ENCODE measurements at regions not wholly inside any gene's neighbourhood (a gene's known extent, or its start where the extent isn't known, plus 50 kb on each side); places are given as distances from the start of the nearest gene placed in this dataset.

DNA sequence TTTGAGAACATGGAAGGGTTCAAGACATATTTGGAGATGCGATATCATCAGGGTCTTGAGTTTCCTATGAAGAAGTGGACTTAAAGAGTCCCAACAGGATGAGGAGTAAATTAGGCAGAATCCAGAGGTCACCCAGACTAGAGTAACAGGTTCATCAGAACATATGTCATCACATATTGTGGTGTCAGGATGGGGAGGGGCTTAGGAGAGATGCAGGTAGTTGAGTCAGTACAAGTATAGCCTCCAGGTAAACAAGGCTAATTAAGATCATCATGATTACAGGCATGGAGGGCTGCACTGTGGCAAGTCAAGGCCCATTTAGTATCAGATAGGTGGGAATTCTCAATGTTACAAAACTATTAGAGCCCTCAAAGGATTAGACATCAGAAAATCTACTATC lies 90.1 kb upstream of the PAK5 start:
- no peak for ATAC-seq

DNA sequence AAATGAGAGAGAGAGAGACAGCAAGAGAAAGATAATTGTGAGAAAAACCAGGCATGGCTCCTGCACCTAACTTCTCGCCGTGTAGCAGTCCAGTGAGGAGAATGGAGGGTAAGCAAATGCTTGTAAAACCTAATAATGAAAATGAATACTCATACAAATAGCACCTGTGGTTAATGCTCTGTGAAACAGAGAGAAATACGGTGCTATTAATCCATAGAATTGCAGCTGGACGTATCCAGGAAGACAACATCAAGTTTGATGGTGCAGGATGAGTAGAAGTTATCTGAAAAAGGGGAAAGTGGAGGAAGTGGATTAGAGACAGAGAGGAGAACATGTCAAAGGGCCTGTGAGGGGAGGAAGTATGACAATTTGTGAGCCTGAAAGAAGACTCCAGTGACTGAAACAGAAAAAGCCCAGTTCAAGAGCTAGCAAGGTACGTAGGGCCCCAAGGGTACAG lies 89.4 kb upstream of the PAK5 start:
- Histone ChIP-seq H3K36me3 (no peaks in the 10 kb centered on the region), H3K4me1 (no peaks in the 10 kb centered on the region), H3K27me3 (peaks cover 0 to 5% (median 0%) of the 10 kb centered on the region in 7 donors), H3K27ac (no peak overlapping the region), H3K4me3 (no peak overlapping the region), H3K9me3 (no peaks in the 10 kb centered on the region)
- TF ChIP-seq, protein P1, sequence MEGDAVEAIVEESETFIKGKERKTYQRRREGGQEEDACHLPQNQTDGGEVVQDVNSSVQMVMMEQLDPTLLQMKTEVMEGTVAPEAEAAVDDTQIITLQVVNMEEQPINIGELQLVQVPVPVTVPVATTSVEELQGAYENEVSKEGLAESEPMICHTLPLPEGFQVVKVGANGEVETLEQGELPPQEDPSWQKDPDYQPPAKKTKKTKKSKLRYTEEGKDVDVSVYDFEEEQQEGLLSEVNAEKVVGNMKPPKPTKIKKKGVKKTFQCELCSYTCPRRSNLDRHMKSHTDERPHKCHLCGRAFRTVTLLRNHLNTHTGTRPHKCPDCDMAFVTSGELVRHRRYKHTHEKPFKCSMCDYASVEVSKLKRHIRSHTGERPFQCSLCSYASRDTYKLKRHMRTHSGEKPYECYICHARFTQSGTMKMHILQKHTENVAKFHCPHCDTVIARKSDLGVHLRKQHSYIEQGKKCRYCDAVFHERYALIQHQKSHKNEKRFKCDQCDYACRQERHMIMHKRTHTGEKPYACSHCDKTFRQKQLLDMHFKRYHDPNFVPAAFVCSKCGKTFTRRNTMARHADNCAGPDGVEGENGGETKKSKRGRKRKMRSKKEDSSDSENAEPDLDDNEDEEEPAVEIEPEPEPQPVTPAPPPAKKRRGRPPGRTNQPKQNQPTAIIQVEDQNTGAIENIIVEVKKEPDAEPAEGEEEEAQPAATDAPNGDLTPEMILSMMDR (IDR thresholded peaks at IDR 0.05) = no peak
- ATAC-seq = no peak
- no peak for DNase-seq
- intact Hi-C loops (cut with DNase I) = no loop called here
- WGBS, 2 donors = 38 to 39% methylated on average over 5 of the region's 5 CpGs

More for the DNA sequence above, 90.1 kb upstream of the PAK5 start:
- Histone ChIP-seq H3K27ac (no peak overlapping the region), H3K4me1 (no peaks in the 10 kb centered on the region), H3K36me3 (no peaks in the 10 kb centered on the region), H3K4me3 (no peak overlapping the region), H3K27me3 (peaks cover 0 to 5% (median 0%) of the 10 kb centered on the region in 7 donors), H3K9me3 (no peaks in the 10 kb centered on the region)
- WGBS, 2 donors = 89 to 100% methylated on average over 1 of the region's 1 CpG
- TF ChIP-seq, protein P1 (IDR thresholded peaks at IDR 0.05) = no peak
- intact Hi-C loops (cut with DNase I) = no loop called here
- no peak for DNase-seq

DNA sequence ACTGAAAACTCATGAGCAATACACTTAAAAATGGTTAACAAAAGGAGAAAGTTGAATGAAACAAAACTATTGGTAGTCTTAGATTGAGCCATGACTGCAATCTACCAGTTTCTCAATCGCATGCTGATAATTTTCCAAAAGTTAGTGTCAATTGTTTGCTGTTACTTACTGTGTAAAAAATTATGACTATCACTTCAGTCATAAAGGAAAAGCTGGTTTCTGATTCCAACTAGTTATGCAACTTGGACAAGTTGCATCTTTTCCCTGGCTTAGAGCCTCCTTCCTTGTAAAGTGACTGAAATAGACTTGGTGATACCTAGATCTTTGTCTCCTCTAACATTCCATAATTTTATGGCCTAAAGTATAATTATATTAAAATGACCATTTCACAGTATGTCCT lies 88.3 kb upstream of the PAK5 start:
- ATAC-seq (peak in 1 of 8 donors; percentile 35), DNase-seq (no peak)
- intact Hi-C loops (cut with DNase I) = no loop called here
- 65 to 79% methylated on average over 1 of the region's 1 CpG for WGBS, 2 donors
- H3K9me3 ChIP-seq = no peaks in the 10 kb centered on the region
- H3K4me3 ChIP-seq = no peak overlapping the region
- peaks cover 0 to 5% (median 0%) of the 10 kb centered on the region in 7 donors for H3K27me3 ChIP-seq
- no peak overlapping the region for H3K27ac ChIP-seq
- TF ChIP-seq, protein P1 (IDR thresholded peaks at IDR 0.05) = no peak
- no peaks in the 10 kb centered on the region for H3K4me1 ChIP-seq
- no peaks in the 10 kb centered on the region for H3K36me3 ChIP-seq

DNA sequence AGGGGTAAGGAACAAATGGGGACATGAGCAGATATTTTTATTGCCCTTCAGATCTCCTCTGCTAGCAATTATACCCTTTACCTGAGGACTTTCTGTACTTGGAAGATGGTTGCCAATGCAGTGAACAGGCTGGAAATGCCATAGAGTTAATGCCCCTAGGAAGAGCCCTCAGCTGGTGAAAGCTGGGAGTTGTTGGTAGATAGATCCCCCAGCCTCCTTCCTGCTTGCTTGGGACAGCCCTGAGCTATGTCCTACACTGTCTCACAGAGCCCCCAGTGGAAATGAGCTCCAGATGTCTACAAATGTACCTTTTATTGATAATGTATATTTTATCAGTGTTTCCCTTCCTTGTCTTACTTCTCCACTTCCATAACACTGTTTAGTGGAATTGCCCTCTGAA lies 87.6 kb upstream of the PAK5 start:
- Histone ChIP-seq H3K27ac (no peak overlapping the region), H3K27me3 (peaks cover 0 to 5% (median 0%) of the 10 kb centered on the region in 7 donors), H3K36me3 (no peaks in the 10 kb centered on the region), H3K4me3 (no peak overlapping the region), H3K4me1 (no peaks in the 10 kb centered on the region), H3K9me3 (no peaks in the 10 kb centered on the region)
- ATAC-seq = no peak
- no peak for DNase-seq
- intact Hi-C loops (cut with DNase I) = no loop called here
- TF ChIP-seq, protein P1 (IDR thresholded peaks at IDR 0.05) = no peak
